SK-N-SH (cell line): ENCODE measurements at regions not wholly inside any gene's neighbourhood (a gene's known extent, or its start where the extent isn't known, plus 50 kb on each side); places are given as distances from the start of the nearest gene placed in this dataset.

Source experiments
- CTCF ChIA-PET: fragments of 300-600, 350-600 bp; formaldehyde crosslinking; extraction: SDS; loops from one replicate; lab custom pipeline; 2021; lab: Yijun Ruan, JAX
- POLR2A ChIA-PET: fragments of 350-600 bp; sonication (Branson Sonifier 250); formaldehyde crosslinking; extraction: SDS; loops from one replicate; lab custom pipeline; 2020; ENCODE audit warnings: antibody characterized with exemption, inconsistent platforms; lab: Yijun Ruan, JAX
- DNase-seq: peaks from one replicate; pipeline ENCODE4 v3.0.0; 2012
- H2AFZ ChIP-seq: fragments of 200-600 bp; sonication (generic); 2 replicates; pipeline ENCODE4 v1.8.1; 2016; ENCODE audit warnings: antibody characterized with exemption, mild to moderate bottlenecking, low read depth
- H3F3A ChIP-seq: fragments of 200-600 bp; sonication (generic); replicated peaks from 2 replicates; pipeline ENCODE3; 2016; ENCODE audit warnings: antibody characterized with exemption, mild to moderate bottlenecking; ENCODE audit not compliant: insufficient read depth
- H3K27ac ChIP-seq, 2 experiments: fragments of 200-500 bp in 1 of 2; fragments of 200-600 bp in 1 of 2; sonication (Bioruptor generic) in 1 of 2; sonication (generic), shearing (Covaris generic) in 1 of 2; 2 replicates each; pipeline versions ENCODE4 v1.5.1 to v1.6.1; 2014 to 2016; ENCODE audit warnings: low read depth in 2 of 2, inconsistent platforms in 1 of 2, low read length in 1 of 2, mild to moderate bottlenecking in 1 of 2, mixed read lengths in 1 of 2
- H3K27me3 ChIP-seq: fragments of 200-600 bp; sonication (generic), shearing (Covaris generic); 2 replicates; pipeline ENCODE4 v1.6.1; 2016; ENCODE audit warnings: mixed run types; ENCODE audit not compliant: insufficient read depth
- H3K36me3 ChIP-seq, 2 experiments: fragments of 200-500 bp in 1 of 2; fragments of 200-600 bp in 1 of 2; sonication (Bioruptor generic) in 1 of 2; sonication (generic) in 1 of 2; replicated peaks in 1 of 2; 2 replicates each; pipeline versions ENCODE3 to v1.5.1; 2014 to 2016; ENCODE audit warnings: low read length in 1 of 2, mild to moderate bottlenecking in 1 of 2; ENCODE audit not compliant: insufficient read depth in 2 of 2, control insufficient read depth in 1 of 2
- H3K4me1 ChIP-seq, 2 experiments: fragments of 200-500 bp in 1 of 2; fragments of 200-600 bp in 1 of 2; sonication (Bioruptor generic) in 1 of 2; sonication (generic), shearing (Covaris generic) in 1 of 2; 2 replicates each; pipeline versions ENCODE4 v1.5.1 to v1.6.1; 2014 to 2016; ENCODE audit warnings: low read depth in 1 of 2, low read length in 1 of 2, mixed run types in 1 of 2; ENCODE audit not compliant: insufficient read depth in 2 of 2, control insufficient read depth in 1 of 2
- H3K4me2 ChIP-seq: fragments of 200-600 bp; sonication (generic), shearing (Covaris generic); 2 replicates; pipeline ENCODE4 v1.6.1; 2017; ENCODE audit warnings: mixed run types
- H3K4me3 ChIP-seq, 2 experiments: fragments of 200-500 bp in 1 of 2; fragments of 200-600 bp in 1 of 2; sonication (Bioruptor generic) in 1 of 2; sonication (generic), shearing (Covaris generic) in 1 of 2; 2 replicates each; pipeline versions ENCODE4 v1.5.1 to v1.8.1; 2014 to 2016; ENCODE audit warnings: low read depth in 2 of 2, inconsistent platforms in 1 of 2, low read length in 1 of 2, mild to moderate bottlenecking in 1 of 2, mixed read lengths in 1 of 2, moderate library complexity in 1 of 2
- H3K79me2 ChIP-seq: fragments of 200-600 bp; sonication (generic); 2 replicates; pipeline ENCODE4 v1.8.1; 2017; ENCODE audit warnings: mild to moderate bottlenecking; ENCODE audit not compliant: insufficient read depth
- H3K9ac ChIP-seq: fragments of 200-600 bp; sonication (generic); 2 replicates; pipeline ENCODE4 v1.6.1; 2017; ENCODE audit warnings: mixed run types
- H3K9me2 ChIP-seq: fragments of 200-600 bp; sonication (generic); 2 replicates; pipeline ENCODE4 v1.6.1; 2017; ENCODE audit warnings: mixed run types
- H3K9me3 ChIP-seq: fragments of 200-600 bp; sonication (generic); 2 replicates; pipeline ENCODE4 v1.6.1; 2017; ENCODE audit warnings: mixed run types, mild to moderate bottlenecking, moderate library complexity
- H4K20me1 ChIP-seq: fragments of 200-600 bp; sonication (generic); 2 replicates; pipeline ENCODE4 v1.6.1; 2017; ENCODE audit warnings: mild to moderate bottlenecking, mixed run types; ENCODE audit not compliant: insufficient read depth
- EZH2phosphoT487 ChIP-seq: fragments of 200-600 bp; sonication (generic); IDR thresholded peaks from 2 replicates; pipeline ENCODE4 v1.6.1; 2017; ENCODE audit warnings: low read depth, mixed run types, mild to moderate bottlenecking, antibody characterized with exemption, moderate library complexity, borderline replicate concordance
- FOSL2 ChIP-seq: IDR thresholded peaks from 2 replicates; pipeline ENCODE4 v1.4.0; 2012; ENCODE audit warnings: low read depth, mild to moderate bottlenecking, moderate library complexity, borderline replicate concordance
- FOXM1 ChIP-seq: IDR thresholded peaks from 2 replicates; pipeline ENCODE4 v1.4.0; 2012; ENCODE audit warnings: low read depth, mild to moderate bottlenecking
- GABPA ChIP-seq: IDR thresholded peaks from 2 replicates; pipeline ENCODE4 v1.4.0; 2012; ENCODE audit warnings: low read depth, mild to moderate bottlenecking
- IRF3 ChIP-seq: fragments of 150-350 bp; IDR thresholded peaks from 2 replicates; pipeline ENCODE4 v1.6.1; 2016; ENCODE audit warnings: mild to moderate bottlenecking, low read depth, low read length
- JUND ChIP-seq: IDR thresholded peaks from 2 replicates; pipeline ENCODE4 v1.4.0; 2012
- MAX ChIP-seq: IDR thresholded peaks from 2 replicates; pipeline ENCODE4 v1.4.0; 2012; ENCODE audit warnings: low read depth
- MXI1 ChIP-seq: IDR thresholded peaks from 2 replicates; pipeline ENCODE4 v1.6.1; 2012; ENCODE audit warnings: mild to moderate bottlenecking, low read depth, low read length, improper control_type of control experiment
- NRF1 ChIP-seq: IDR thresholded peaks from 2 replicates; pipeline ENCODE4 v1.6.1; 2012; ENCODE audit warnings: low read depth, mild to moderate bottlenecking, low read length
- POLR2AphosphoS5 ChIP-seq: IDR thresholded peaks from 2 replicates; pipeline ENCODE4 v1.6.1; 2012; ENCODE audit warnings: low read depth, low read length
- RAD21 ChIP-seq: IDR thresholded peaks from 2 replicates; pipeline ENCODE4 v1.6.1; 2012; ENCODE audit warnings: mild to moderate bottlenecking, low read length
- RFX5 ChIP-seq: IDR thresholded peaks from 2 replicates; pipeline ENCODE4 v1.6.1; 2012; ENCODE audit warnings: mild to moderate bottlenecking, improper control_type of control experiment, low read length
- RXRA ChIP-seq: IDR thresholded peaks from 2 replicates; pipeline ENCODE4 v1.4.0; 2012; ENCODE audit warnings: low read depth, mild to moderate bottlenecking, borderline replicate concordance
- SMC3 ChIP-seq: IDR thresholded peaks from 2 replicates; pipeline ENCODE4 v1.6.1; 2012; ENCODE audit warnings: low read depth, low read length, improper control_type of control experiment
- TAF1 ChIP-seq: IDR thresholded peaks from 2 replicates; pipeline ENCODE4 v1.6.1; 2012; ENCODE audit warnings: low read depth, mild to moderate bottlenecking, low read length, moderate library complexity, borderline replicate concordance
- TEAD4 ChIP-seq: IDR thresholded peaks from 2 replicates; pipeline ENCODE4 v1.4.0; 2012; ENCODE audit warnings: mild to moderate bottlenecking, borderline replicate concordance; ENCODE audit not compliant: insufficient read depth
- YY1 ChIP-seq: IDR thresholded peaks from 2 replicates; pipeline ENCODE4 v1.4.0; 2012; ENCODE audit warnings: low read depth, mild to moderate bottlenecking
- WGBS: methylation state at CpG from one replicate; pipeline ENCODE4 v1.1.6; 2017; ENCODE audit warnings: low lambda C conversion rate; 5-methylcytosine and 5-hydroxymethylcytosine counted together
- TF ChIP-seq, protein P1 (sequence below): IDR thresholded peaks from 2 replicates; pipeline ENCODE4; 2012
- TF ChIP-seq, protein P2 (sequence below): fragments of 200-600 bp; sonication (generic); IDR thresholded peaks from 2 replicates; pipeline ENCODE4 v1.6.1; 2017; ENCODE audit warnings: antibody characterized with exemption, mild to moderate bottlenecking, moderate library complexity

- WGBS, result 82% methylated on average over 2 of the region's 2 CpGs
- H3K4me2 ChIP-seq, result no peak overlapping the region
- H3F3A ChIP-seq, result no peaks in the 10 kb centered on the region
- H3K36me3 ChIP-seq, result no peaks in the 10 kb centered on the region
- no peak overlapping the region for H3K9ac ChIP-seq
- no peak overlapping the region for H3K4me3 ChIP-seq
- no peak overlapping the region for H3K27ac ChIP-seq
- H4K20me1 ChIP-seq, result no peaks in the 10 kb centered on the region
- no peak for DNase-seq
- no peak for TF ChIP-seq FOSL2
- no peak for TF ChIP-seq RAD21
- no peak for TF ChIP-seq GABPA
- TF ChIP-seq SMC3, result no peak
- TF ChIP-seq TEAD4, result no peak
- no peak for TF ChIP-seq EZH2phosphoT487
- no peak for TF ChIP-seq POLR2AphosphoS5
- TF ChIP-seq JUND, result no peak
- no peak for TF ChIP-seq RXRA
- TF ChIP-seq RFX5, result no peak
- TF ChIP-seq, protein P1, sequence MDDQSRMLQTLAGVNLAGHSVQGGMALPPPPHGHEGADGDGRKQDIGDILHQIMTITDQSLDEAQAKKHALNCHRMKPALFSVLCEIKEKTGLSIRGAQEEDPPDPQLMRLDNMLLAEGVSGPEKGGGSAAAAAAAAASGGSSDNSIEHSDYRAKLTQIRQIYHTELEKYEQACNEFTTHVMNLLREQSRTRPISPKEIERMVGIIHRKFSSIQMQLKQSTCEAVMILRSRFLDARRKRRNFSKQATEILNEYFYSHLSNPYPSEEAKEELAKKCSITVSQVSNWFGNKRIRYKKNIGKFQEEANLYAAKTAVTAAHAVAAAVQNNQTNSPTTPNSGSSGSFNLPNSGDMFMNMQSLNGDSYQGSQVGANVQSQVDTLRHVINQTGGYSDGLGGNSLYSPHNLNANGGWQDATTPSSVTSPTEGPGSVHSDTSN, result no peak
- TF ChIP-seq MAX, result no peak
- TF ChIP-seq NRF1, result no peak
- no peak for TF ChIP-seq TAF1
- no peak for TF ChIP-seq IRF3
- POLR2A ChIA-PET, result no interaction called here
- CTCF ChIA-PET, result no interaction called here
- H3K9me2 ChIP-seq, result no peaks in the 10 kb centered on the region
- H3K27me3 ChIP-seq, result no peaks in the 10 kb centered on the region
- H3K79me2 ChIP-seq, result no peaks in the 10 kb centered on the region
- H2AFZ ChIP-seq, result no peak overlapping the region
- no peaks in the 10 kb centered on the region for H3K9me3 ChIP-seq
- H3K4me1 ChIP-seq, result no peaks in the 10 kb centered on the region
Observed at GRCh38 chr5:143513720-143514119, 110.2 kb upstream of the NR3C1 start.

DNA sequence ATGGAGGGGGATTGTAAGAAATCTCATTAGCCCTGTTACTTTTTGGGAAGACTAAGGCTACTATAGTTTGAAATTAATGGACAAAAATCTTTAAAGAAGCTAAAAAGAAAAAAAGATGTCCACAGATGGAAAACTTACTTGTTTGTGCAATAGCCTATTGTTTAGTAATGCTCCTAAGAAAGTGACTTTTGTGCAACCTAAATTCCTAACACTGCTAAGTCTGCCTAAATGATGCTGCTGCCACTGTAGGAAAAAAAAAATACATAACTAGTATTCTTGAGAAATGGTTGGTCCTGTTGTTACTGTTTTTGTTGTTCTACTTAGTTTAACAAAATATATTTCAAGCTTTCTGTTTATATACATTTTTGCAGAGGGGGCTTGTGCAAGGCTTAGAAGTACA lies 108.2 kb upstream of the NR3C1 start:
- TF ChIP-seq FOXM1, result no peak
- TF ChIP-seq MXI1, result no peak
- TF ChIP-seq YY1, result no peak
- TF ChIP-seq, protein P2, sequence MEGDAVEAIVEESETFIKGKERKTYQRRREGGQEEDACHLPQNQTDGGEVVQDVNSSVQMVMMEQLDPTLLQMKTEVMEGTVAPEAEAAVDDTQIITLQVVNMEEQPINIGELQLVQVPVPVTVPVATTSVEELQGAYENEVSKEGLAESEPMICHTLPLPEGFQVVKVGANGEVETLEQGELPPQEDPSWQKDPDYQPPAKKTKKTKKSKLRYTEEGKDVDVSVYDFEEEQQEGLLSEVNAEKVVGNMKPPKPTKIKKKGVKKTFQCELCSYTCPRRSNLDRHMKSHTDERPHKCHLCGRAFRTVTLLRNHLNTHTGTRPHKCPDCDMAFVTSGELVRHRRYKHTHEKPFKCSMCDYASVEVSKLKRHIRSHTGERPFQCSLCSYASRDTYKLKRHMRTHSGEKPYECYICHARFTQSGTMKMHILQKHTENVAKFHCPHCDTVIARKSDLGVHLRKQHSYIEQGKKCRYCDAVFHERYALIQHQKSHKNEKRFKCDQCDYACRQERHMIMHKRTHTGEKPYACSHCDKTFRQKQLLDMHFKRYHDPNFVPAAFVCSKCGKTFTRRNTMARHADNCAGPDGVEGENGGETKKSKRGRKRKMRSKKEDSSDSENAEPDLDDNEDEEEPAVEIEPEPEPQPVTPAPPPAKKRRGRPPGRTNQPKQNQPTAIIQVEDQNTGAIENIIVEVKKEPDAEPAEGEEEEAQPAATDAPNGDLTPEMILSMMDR, result no peak
- TF ChIP-seq, all 33 proteins: peak for 0
- Histone ChIP-seq H3K27ac (no peak overlapping the region), H3K4me3 (no peak overlapping the region), H3K9me2 (no peaks in the 10 kb centered on the region), H2AFZ (no peak overlapping the region), H3K4me1 (peaks cover 0 to 7% of the 10 kb centered on the region in 2 experiments; a peak in 2 of 4 replicates), H3K79me2 (no peaks in the 10 kb centered on the region), H4K20me1 (no peaks in the 10 kb centered on the region), H3K9ac (no peak overlapping the region), H3F3A (peaks cover 19% of the 10 kb centered on the region), H3K4me2 (no peak overlapping the region), H3K9me3 (no peaks in the 10 kb centered on the region), H3K36me3 (no peaks in the 10 kb centered on the region), H3K27me3 (no peaks in the 10 kb centered on the region)
- POLR2A ChIA-PET, result no interaction called here
- DNase-seq, result no peak
- CTCF ChIA-PET, result interaction anchor here (1.1 kb wide), 1 partner anchor 18 kb away, joined by 4 read pairs; no protein-coding TSS in a partner anchor
